NCI-H2227 (cell line): ENCODE measurements at regions not wholly inside any gene's neighbourhood (a gene's known extent, or its start where the extent isn't known, plus 50 kb on each side); places are given as distances from the start of the nearest gene placed in this dataset.
"Not testable (repeated sequence)": the region's sequence is repeated elsewhere in the genome, so short reads cannot be mapped to it uniquely, and the experiment has no call there.

Experiments
- DNase-seq: peaks from one replicate; lab custom pipeline; 2025; ENCODE audit not compliant: unreplicated experiment; lab: John Stamatoyannopoulos, UW

GRCh38 chr5:152527358-152528052 lies 122.4 kb upstream of the NMUR2 start:
- no peak for DNase-seq

- no peak for DNase-seq
These were observed 124.4 kb upstream of the NMUR2 start for GRCh38 chr5:152529440-152529839.

DNA sequence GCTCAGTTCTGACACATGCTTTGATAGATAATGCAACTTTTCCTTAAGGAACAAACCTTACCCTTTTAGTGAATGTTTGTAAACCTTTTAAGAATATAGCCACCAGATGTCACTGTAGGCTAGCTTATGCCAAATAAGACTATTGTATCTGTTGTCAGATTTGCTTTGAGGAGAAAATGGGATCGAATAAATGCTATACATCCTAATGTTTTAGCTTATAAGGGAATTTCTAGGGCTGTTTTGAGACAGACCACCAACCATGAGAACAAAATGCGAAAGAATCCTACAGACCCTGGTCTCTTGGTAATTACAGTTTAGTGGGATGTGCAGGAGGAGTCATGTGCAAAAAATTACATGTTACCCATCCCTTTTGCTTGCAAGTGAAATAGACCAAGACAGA lies 127.6 kb upstream of the NMUR2 start:
- peak; percentile 80 for DNase-seq

- DNase-seq: no peak
These were observed 129.6 kb upstream of the NMUR2 start for GRCh38 chr5:152534641-152535040.

GRCh38 chr5:152542741-152543140 lies 137.7 kb upstream of the NMUR2 start:
- DNase-seq: no peak

DNA sequence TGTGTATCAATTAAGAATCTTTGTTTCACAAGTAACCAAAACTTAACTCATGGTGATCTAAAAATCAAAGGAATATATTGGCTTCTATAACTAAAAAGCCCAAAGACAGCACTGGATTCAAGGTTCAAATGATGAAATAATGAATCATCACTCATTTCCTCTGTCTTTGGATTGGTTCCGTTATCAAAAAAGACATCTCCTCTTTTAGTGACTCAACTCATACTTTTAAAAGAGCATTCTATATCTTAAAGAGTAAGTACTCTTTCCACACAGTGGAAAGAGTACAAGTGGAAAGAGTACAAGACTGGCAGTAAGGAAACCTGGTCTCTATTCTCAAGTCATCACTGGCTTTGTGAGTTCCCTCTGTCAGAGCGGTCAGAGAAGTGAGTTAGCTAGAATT lies 141.4 kb upstream of the NMUR2 start:
- no peak for DNase-seq

GRCh38 chr5:152547202-152547601 lies 142.1 kb upstream of the NMUR2 start:
- no peak for DNase-seq

DNA sequence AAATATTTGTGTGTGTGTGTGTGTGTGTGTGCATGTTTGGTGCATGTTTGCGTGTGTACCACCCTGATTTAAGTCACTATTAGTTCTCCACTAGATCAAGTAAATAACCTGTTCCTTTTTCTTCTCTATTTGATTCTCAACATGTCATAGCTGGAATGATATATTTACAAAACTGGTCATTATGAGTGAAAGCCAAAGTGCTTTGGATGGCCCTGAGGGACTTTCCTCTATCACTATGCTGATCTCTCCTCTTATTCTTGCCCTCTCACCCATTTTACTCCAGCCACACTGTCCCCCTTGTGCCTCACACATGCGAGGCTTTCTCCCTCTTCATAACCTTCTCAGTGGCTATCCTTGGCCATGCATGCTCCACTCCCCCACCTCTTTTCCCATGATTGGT lies 144.6 kb upstream of the NMUR2 start:
- no peak for DNase-seq

DNA sequence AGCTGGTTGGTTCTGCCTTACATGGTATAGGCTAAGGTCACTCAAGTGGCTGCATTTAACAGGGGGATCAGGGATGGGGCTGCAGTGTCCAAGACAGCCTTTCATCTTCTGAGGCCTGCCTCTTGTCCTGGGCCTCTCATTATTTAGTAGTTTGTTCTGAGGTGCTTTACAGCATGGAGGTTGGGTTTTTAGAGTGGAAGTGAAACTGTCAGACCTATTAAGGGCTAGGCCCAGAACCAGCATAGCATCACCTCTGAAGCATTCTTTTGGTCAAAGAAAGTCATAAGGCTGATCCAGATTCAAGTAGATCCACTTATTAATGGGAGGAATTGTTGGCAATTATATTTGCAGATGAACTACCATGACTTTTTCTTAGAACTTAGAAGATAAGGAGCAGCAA lies 146.0 kb upstream of the NMUR2 start:
- no peak for DNase-seq

GRCh38 chr5:152556784-152557183 lies 151.7 kb upstream of the NMUR2 start:
- DNase-seq: no peak

DNA sequence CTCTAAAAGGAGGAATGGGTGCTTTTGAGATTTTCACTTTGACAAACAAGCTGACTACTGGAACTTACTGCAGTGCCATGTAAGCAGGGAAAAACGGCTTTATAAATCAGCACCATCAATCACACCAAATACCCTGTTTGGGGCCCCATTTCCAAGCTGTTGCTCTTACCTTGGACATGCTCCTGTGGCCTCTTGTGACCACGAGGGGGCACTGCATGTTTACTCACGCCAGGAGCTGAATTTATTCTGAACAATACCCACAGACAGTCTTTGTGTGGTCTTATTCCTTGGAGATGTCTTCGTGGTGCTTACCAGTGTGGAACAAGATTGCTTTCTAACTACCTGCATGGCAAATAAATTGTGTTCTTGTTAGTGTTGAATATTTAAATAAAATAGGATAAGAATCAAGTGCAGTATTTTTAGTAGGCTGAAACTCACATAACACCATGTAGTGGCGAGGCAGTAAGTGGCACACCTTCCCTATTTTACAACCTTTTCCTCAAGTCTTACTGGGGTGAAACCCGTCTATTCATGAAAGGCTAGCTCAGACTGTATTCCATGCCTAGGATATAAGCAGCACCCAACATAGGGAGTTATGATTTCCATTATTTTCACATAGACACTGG lies 155.5 kb upstream of the NMUR2 start:
- DNase-seq: peak; percentile 76

DNA sequence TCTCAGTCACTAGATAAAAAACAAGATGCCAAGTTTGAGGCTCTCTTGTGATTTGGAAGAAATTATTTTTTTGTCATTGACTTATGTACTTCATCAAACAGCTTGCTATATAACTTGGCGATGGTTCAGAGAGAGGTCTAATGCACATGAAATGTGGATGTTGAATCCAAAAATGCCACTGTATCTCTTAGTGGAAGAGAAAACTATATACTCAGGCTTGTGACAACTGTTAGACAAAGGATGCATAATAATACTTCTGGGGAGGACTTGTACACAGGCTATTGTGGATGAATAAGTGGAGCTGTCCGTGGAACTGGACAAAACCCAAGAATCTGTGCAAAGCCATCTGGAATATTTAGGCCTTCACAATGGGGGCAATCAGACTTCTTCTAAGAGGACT lies 162.9 kb upstream of the NMUR2 start:
- no peak for DNase-seq

DNA sequence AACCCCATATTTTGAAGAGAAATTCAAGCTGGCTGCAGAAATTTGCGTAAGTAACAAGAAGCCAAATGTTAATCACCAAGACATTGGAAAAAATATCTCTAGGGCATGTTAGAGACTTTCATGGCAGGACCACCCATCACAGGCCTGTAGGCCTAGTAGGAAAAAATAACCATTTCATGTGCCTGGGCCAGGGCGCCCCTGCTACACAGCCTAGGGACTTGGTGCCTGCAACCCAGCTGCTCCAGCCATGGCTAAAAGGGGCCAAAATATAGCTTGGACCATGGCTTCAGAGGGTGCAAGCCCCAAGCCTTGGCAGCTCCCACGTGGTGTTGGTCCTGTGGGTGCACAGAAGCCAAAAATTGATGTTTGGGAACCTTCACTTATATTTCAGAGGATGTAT lies 167.7 kb upstream of the NMUR2 start:
- DNase-seq: no peak

GRCh38 chr5:152584103-152584502 lies 179.0 kb upstream of the NMUR2 start:
- DNase-seq: no peak

- DNase-seq: no peak
These were observed 187.3 kb upstream of the NMUR2 start for GRCh38 chr5:152592416-152592815.

- DNase-seq: no peak
These were observed 188.3 kb upstream of the NMUR2 start for GRCh38 chr5:152593388-152593787.

GRCh38 chr5:152595405-152595804 lies 190.3 kb upstream of the NMUR2 start:
- DNase-seq: peak; percentile 30

GRCh38 chr5:152599096-152599495 lies 194.0 kb upstream of the NMUR2 start:
- no peak for DNase-seq

DNA sequence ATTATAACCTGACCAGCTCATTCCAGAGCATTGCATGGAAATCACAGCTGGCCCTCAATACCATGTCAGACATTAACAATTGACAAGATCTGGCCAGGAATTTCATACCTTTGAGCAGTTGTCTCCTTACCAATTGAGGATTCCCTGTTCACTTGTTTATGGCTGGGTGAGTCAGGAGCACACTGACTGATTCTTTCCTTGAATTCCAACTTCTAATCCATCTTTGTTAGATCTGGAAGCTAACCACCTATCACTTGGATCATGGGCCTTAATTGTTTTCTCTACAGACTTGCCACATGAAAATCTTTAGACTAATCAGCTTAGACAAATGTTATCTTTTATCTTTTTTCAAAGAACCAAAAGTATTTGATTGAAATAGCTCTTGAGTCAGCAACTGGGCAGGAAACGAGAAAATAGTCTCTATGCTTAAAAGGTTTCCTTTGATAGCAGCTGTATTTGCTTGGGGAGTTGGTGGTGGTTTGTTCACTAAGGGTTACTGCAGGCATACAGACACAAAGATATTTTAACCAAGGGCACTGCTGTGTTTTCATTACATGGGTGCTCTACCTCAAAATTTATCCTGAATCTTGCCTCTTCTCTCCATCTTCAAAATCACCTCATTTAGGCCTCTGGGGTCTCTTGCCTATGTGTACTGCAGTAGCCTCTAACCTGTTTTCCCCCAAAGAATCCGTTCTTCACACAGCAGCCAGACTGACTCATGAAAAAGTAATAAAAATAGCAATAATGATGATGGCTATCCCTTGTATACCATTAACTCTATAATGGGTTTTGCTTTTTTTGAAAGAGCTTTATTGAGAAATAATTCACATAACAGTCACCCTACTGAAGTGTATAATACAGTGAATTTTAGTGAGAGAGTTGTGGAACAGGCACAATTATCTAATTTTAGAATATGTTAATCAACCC lies 197.0 kb upstream of the NMUR2 start:
- no peak for DNase-seq

DNA sequence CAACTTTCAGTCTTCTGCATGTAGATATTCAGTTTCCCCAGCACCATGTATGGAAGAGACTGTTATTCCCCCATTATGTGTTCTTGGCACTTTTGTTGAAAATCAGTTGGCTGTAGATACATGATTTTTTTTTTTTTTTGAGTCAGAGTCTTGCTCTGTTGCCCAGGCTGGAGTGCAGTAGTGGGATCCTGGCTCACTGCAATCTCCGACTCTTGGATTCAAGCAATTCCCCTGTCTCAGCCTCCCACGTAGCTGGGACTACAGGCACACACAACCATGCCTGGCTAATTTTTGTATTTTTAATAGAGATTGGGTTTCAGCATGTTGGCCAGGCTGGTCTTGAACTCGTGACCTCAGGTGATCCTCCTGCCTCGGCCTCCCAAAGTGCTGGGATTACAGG lies 201.0 kb upstream of the NMUR2 start:
- not testable (repeated sequence) for DNase-seq

DNA sequence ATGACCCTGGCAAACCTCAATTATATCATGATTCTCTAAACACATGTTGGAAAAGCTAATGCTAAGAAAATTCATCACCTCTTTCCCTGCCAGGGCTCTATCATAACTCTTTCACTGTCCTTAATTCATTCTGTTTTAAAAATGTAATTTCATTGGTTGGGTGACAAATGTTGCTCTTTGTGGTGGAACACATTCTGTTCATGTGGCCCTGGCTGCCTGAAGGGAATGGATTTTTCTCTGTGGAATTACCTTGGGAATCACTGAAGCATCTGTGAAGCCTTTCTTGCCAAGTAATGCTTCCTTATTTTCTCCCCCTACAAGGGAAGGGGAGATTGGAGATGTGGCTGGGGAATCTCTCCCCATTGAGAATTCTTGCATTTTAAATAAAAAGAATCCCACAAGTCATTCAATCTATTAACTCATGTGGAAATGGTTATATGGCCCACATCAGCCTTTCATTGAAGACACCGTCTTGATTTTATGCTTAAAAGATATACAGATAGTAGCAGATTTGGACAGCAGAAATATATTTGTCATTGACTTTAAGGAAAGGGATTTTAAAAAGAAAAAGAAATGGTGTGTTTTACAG lies 201.8 kb upstream of the NMUR2 start:
- no peak for DNase-seq
